ENCODE measurements at regions not wholly inside any gene's neighbourhood (a gene's known extent, or its start where the extent isn't known, plus 50 kb on each side); places are given as distances from the start of the nearest gene placed in this dataset.
A peak's percentile ranks its signal among the peaks of the same experiment; 100 is the strongest.
"Not testable (repeated sequence)": the region's sequence is repeated elsewhere in the genome, so short reads cannot be mapped to it uniquely, and the experiment has no call there.

- no peak for DNase-seq (ENCODE audit: low read depth in 4 of 4, low spot score in 3 of 4)
These were observed 323.4 kb upstream of the PSMD7 start for GRCh38 chr16:73973174-73973573.

- no peak for DNase-seq (ENCODE audit: low read depth in 4 of 4, low spot score in 3 of 4)
These were observed 329.8 kb upstream of the PSMD7 start for GRCh38 chr16:73966851-73967250.

- DNase-seq (ENCODE audit: low read depth in 4 of 4, low spot score in 3 of 4), result no peak
These were observed 331.0 kb upstream of the PSMD7 start for GRCh38 chr16:73965591-73965990.

- DNase-seq (ENCODE audit: low read depth in 4 of 4, low spot score in 3 of 4), result peak; percentile 35 to 59 (median 42)
These were observed 339.8 kb upstream of the PSMD7 start for GRCh38 chr16:73956587-73957494.

- no peak for DNase-seq (ENCODE audit: low read depth in 4 of 4, low spot score in 3 of 4)
These were observed 340.9 kb upstream of the PSMD7 start for GRCh38 chr16:73955702-73956101.

- DNase-seq (ENCODE audit: low read depth in 4 of 4, low spot score in 3 of 4), result no peak
These were observed 341.4 kb upstream of the PSMD7 start for GRCh38 chr16:73955255-73955654.

- DNase-seq (ENCODE audit: low read depth in 4 of 4, low spot score in 3 of 4), result no peak
These were observed 345.1 kb upstream of the PSMD7 start for GRCh38 chr16:73951481-73951880.

- no peak for DNase-seq (ENCODE audit: low read depth in 4 of 4, low spot score in 3 of 4)
These were observed 346.9 kb upstream of the PSMD7 start for GRCh38 chr16:73949574-73950320.

- no peak for DNase-seq (ENCODE audit: low read depth in 4 of 4, low spot score in 3 of 4)
These were observed 351.0 kb upstream of the PSMD7 start for GRCh38 chr16:73945631-73946030.

- not testable (repeated sequence) for DNase-seq (ENCODE audit: low read depth in 4 of 4, low spot score in 3 of 4)
These were observed 353.4 kb upstream of the PSMD7 start for GRCh38 chr16:73943184-73943583.

GRCh38 chr16:73940786-73941185 is 355.8 kb upstream of the PSMD7 start:
- not testable (repeated sequence) for DNase-seq (ENCODE audit: low read depth in 4 of 4, low spot score in 3 of 4)

GRCh38 chr16:73923951-73924350 is 372.7 kb upstream of the PSMD7 start:
- no peak for DNase-seq (ENCODE audit: low read depth in 4 of 4, low spot score in 3 of 4)

GRCh38 chr16:73921295-73921694 is 375.3 kb upstream of the PSMD7 start:
- DNase-seq (ENCODE audit: low read depth in 4 of 4, low spot score in 3 of 4), result no peak

GRCh38 chr16:73916829-73917594 is 379.6 kb upstream of the PSMD7 start:
- DNase-seq (ENCODE audit: low read depth in 4 of 4, low spot score in 3 of 4), result no peak

- no peak for DNase-seq (ENCODE audit: low read depth in 4 of 4, low spot score in 3 of 4)
These were observed 380.7 kb upstream of the PSMD7 start for GRCh38 chr16:73915935-73916334.

GRCh38 chr16:73915140-73915539 is 381.5 kb upstream of the PSMD7 start:
- DNase-seq (ENCODE audit: low read depth in 4 of 4, low spot score in 3 of 4), result no peak

GRCh38 chr16:73912850-73913249 is 383.8 kb upstream of the PSMD7 start:
- DNase-seq (ENCODE audit: low read depth in 4 of 4, low spot score in 3 of 4), result no peak

GRCh38 chr16:73912281-73912680 is 384.3 kb upstream of the PSMD7 start:
- no peak for DNase-seq (ENCODE audit: low read depth in 4 of 4, low spot score in 3 of 4)

GRCh38 chr16:73909529-73910035 is 387.0 kb upstream of the PSMD7 start:
- no peak for DNase-seq (ENCODE audit: low read depth in 4 of 4, low spot score in 3 of 4)

- peak in 1 of 4 donors; percentile 12 for DNase-seq (ENCODE audit: low read depth in 4 of 4, low spot score in 3 of 4)
These were observed 405.5 kb upstream of the PSMD7 start for GRCh38 chr16:73891129-73891542.
